Keratinocyte (primary cell): ENCODE measurements at regions not wholly inside any gene's neighbourhood (a gene's known extent, or its start where the extent isn't known, plus 50 kb on each side); places are given as distances from the start of the nearest gene placed in this dataset.

Experiments used
- DNase-seq: peaks from one replicate; pipeline ENCODE4 v3.0.0-alpha.2; 2011; ENCODE audit warnings: low read depth, missing footprints, low spot score
- FAIRE-seq: peaks from 2 replicates; lab custom pipeline; 2011; peaks lifted over from hg19 to GRCh38; lab: Jason Lieb, UNC
- H2AFZ ChIP-seq: 2 replicates; pipeline ENCODE4 v1.6.0; 2012; ENCODE audit warnings: low read length, control low read depth, inconsistent platforms; ENCODE audit not compliant: control insufficient read depth
- H3K27ac ChIP-seq: 2 replicates; pipeline ENCODE4 v1.5.1; 2011; ENCODE audit warnings: low read length; ENCODE audit not compliant: control insufficient read depth, insufficient read depth
- H3K27me3 ChIP-seq: 3 replicates; pipeline ENCODE4 v1.6.0; 2011; ENCODE audit warnings: low read length; ENCODE audit not compliant: control insufficient read depth, insufficient read depth; ENCODE audit errors: extremely low read depth
- H3K36me3 ChIP-seq, 2 experiments: 2 replicates in 1 of 2; 3 replicates in 1 of 2; pipeline ENCODE4 v1.5.1; 2011; ENCODE audit warnings: low read length in 2 of 2, mild to moderate bottlenecking in 1 of 2; ENCODE audit not compliant: control insufficient read depth in 2 of 2, insufficient read depth in 2 of 2; ENCODE audit errors: extremely low read depth in 1 of 2
- H3K4me1 ChIP-seq: 3 replicates; pipeline ENCODE4 v1.5.1; 2011; ENCODE audit warnings: low read length; ENCODE audit not compliant: control insufficient read depth, insufficient read depth; ENCODE audit errors: extremely low read depth
- H3K4me2 ChIP-seq: 3 replicates; pipeline ENCODE4 v1.6.0; 2011; ENCODE audit warnings: low read depth, low read length; ENCODE audit not compliant: control insufficient read depth, insufficient read depth; ENCODE audit errors: extremely low read depth
- H3K4me3 ChIP-seq, 3 experiments: fragments of 200-600 bp in 1 of 3; sonication (generic) in 1 of 3; 2 replicates in 2 of 3; 3 replicates in 1 of 3; pipeline ENCODE4 v1.5.1; 2011 to 2016; ENCODE audit warnings: low read length in 3 of 3, mild to moderate bottlenecking in 3 of 3, control low read depth in 2 of 3, inconsistent platforms in 1 of 3, low read depth in 1 of 3, mixed read lengths in 1 of 3, mixed run types in 1 of 3, moderate library complexity in 1 of 3; ENCODE audit not compliant: control insufficient read depth in 2 of 3, insufficient read depth in 2 of 3; ENCODE audit errors: extremely low read depth in 1 of 3
- H3K79me2 ChIP-seq: 2 replicates; pipeline ENCODE4 v1.6.0; 2012; ENCODE audit warnings: low read length; ENCODE audit not compliant: control insufficient read depth, insufficient read depth
- H3K9ac ChIP-seq: 3 replicates; pipeline ENCODE4 v1.6.0; 2011; ENCODE audit warnings: low read length; ENCODE audit not compliant: control insufficient read depth, insufficient read depth; ENCODE audit errors: extremely low read depth
- H3K9me1 ChIP-seq: 3 replicates; pipeline ENCODE4 v1.6.0; 2011; ENCODE audit warnings: low read length; ENCODE audit not compliant: control insufficient read depth, insufficient read depth; ENCODE audit errors: extremely low read depth
- H3K9me3 ChIP-seq: 2 replicates; pipeline ENCODE4 v1.5.1; 2012; ENCODE audit warnings: low read depth, low read length; ENCODE audit not compliant: control insufficient read depth
- H4K20me1 ChIP-seq: 3 replicates; pipeline ENCODE4 v1.6.0; 2011; ENCODE audit warnings: low read length; ENCODE audit not compliant: control insufficient read depth, insufficient read depth; ENCODE audit errors: extremely low read depth
- EZH2 ChIP-seq: IDR thresholded peaks from one replicate; pipeline ENCODE4 v1.6.1; 2012; ENCODE audit warnings: inconsistent platforms, mild to moderate bottlenecking, low read length, moderate library complexity
- dilution Hi-C: fragments of 300-500 bp; cut with MboI; formaldehyde crosslinking; loops from one replicate; pipeline ENCODE4 v1.7.0; 2020; ENCODE audit warnings: low sequenced_read_pairs; ENCODE audit not compliant: extremely low pct_ligation_motif_present
- TF ChIP-seq, protein P1 (sequence below), 3 experiments: IDR thresholded peaks in 1 of 3; conservative IDR thresholded peaks in 1 of 3; optimal IDR thresholded peaks in 1 of 3; 2 replicates in 2 of 3; 3 replicates in 1 of 3; pipeline versions ENCODE3 to v1.5.1; 2011; ENCODE audit warnings: low read length in 3 of 3, mild to moderate bottlenecking in 3 of 3, moderate library complexity in 2 of 3, control low read depth in 1 of 3, inconsistent platforms in 1 of 3; ENCODE audit not compliant: insufficient read depth in 2 of 3; ENCODE audit errors: extremely low read depth in 1 of 3

DNA sequence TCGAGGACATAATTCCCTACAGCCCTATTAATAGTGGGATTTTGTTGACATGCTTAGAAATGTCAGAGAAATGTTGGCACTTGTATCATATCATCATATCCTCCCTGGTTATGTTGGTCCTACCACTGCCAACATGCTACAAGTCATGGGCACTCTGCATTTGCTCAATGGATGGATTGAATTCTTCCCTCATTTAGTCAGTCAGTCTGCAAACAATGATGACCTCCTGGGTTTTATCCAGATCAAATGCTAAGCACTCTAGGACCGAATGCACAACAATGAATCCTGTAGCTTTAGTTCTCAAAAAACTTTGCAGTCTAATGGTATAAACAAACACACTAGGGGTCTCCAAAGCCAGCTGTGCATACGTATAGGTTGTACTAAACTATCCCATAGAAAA lies 357.2 kb upstream of the DPYD start:
- FAIRE-seq = no peak
- H3K4me1 ChIP-seq = no peaks in the 10 kb centered on the region
- no peak overlapping the region for H3K27ac ChIP-seq
- H3K9me1 ChIP-seq = no peaks in the 10 kb centered on the region
- no peaks in the 10 kb centered on the region for H4K20me1 ChIP-seq
- H3K4me3 ChIP-seq = no peak overlapping the region
- no peak overlapping the region for H3K4me2 ChIP-seq
- no peak overlapping the region for H2AFZ ChIP-seq
- H3K9me3 ChIP-seq = no peaks in the 10 kb centered on the region
- H3K79me2 ChIP-seq = no peaks in the 10 kb centered on the region
- TF ChIP-seq EZH2 = no peak
- TF ChIP-seq, protein P1, sequence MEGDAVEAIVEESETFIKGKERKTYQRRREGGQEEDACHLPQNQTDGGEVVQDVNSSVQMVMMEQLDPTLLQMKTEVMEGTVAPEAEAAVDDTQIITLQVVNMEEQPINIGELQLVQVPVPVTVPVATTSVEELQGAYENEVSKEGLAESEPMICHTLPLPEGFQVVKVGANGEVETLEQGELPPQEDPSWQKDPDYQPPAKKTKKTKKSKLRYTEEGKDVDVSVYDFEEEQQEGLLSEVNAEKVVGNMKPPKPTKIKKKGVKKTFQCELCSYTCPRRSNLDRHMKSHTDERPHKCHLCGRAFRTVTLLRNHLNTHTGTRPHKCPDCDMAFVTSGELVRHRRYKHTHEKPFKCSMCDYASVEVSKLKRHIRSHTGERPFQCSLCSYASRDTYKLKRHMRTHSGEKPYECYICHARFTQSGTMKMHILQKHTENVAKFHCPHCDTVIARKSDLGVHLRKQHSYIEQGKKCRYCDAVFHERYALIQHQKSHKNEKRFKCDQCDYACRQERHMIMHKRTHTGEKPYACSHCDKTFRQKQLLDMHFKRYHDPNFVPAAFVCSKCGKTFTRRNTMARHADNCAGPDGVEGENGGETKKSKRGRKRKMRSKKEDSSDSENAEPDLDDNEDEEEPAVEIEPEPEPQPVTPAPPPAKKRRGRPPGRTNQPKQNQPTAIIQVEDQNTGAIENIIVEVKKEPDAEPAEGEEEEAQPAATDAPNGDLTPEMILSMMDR (optimal IDR thresholded peaks at IDR 0.05 in 1 of 3, IDR thresholded peaks at IDR 0.05 in 1 of 3, conservative IDR thresholded peaks at IDR 0.05 in 1 of 3; ENCODE audit: extremely low read depth in 1 of 3, insufficient read depth in 2 of 3, low read length in 3 of 3) = no peak
- dilution Hi-C loops = no loop called here
- no peaks in the 10 kb centered on the region for H3K36me3 ChIP-seq
- H3K9ac ChIP-seq = no peak overlapping the region
- DNase-seq = no peak
- no peaks in the 10 kb centered on the region for H3K27me3 ChIP-seq

DNA sequence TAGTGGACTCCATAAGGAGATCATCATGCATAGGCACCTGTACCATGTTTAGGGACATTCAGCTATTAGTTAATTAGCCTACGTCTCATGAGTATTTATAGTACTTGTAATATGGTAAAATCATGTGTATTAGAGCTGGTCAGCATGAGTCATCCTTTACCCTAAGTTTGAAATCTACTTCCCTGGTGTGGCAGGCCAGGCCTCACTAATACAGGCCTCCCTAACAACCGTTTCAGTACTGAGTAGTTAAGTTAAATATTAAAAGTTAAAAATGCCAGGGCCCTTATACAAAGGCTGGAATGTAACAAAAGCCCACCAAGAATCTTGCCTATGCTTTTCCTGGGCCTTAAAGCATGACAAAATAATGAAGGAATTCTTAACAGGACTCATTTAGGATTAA lies 356.3 kb upstream of the DPYD start:
- Histone ChIP-seq H3K4me1 (no peaks in the 10 kb centered on the region), H3K4me3 (no peak overlapping the region), H4K20me1 (no peaks in the 10 kb centered on the region), H2AFZ (peak overlapping the region; percentile 27), H3K9me3 (no peaks in the 10 kb centered on the region), H3K4me2 (no peak overlapping the region), H3K27ac (no peak overlapping the region), H3K79me2 (no peaks in the 10 kb centered on the region), H3K27me3 (no peaks in the 10 kb centered on the region), H3K9ac (no peak overlapping the region), H3K36me3 (no peaks in the 10 kb centered on the region), H3K9me1 (no peaks in the 10 kb centered on the region)
- no peak for DNase-seq
- dilution Hi-C loops = no loop called here
- no peak for TF ChIP-seq EZH2
- TF ChIP-seq, protein P1 (optimal IDR thresholded peaks at IDR 0.05 in 1 of 3, IDR thresholded peaks at IDR 0.05 in 1 of 3, conservative IDR thresholded peaks at IDR 0.05 in 1 of 3; ENCODE audit: extremely low read depth in 1 of 3, insufficient read depth in 2 of 3, low read length in 3 of 3) = no peak
- FAIRE-seq = no peak
